Osteocyte (in vitro differentiated cells): ENCODE measurements at regions not wholly inside any gene's neighbourhood (a gene's known extent, or its start where the extent isn't known, plus 50 kb on each side); places are given as distances from the start of the nearest gene placed in this dataset.
"Not testable (repeated sequence)": the region's sequence is repeated elsewhere in the genome, so short reads cannot be mapped to it uniquely, and the experiment has no call there.

ENCODE experiments used
- DNase-seq: peaks from one replicate; pipeline ENCODE4 v3.0.0; 2021; ENCODE audit warnings: mixed read lengths; ENCODE audit not compliant: unreplicated experiment; ENCODE audit errors: extremely low spot score
- H3K27ac Mint-ChIP-seq: one replicate; pipeline ENCODE4 v1.8.0; 2021; ENCODE audit warnings: mild to moderate bottlenecking, mixed read lengths; ENCODE audit not compliant: unreplicated experiment
- H3K27me3 Mint-ChIP-seq: one replicate; pipeline ENCODE4 v1.8.0; 2021; ENCODE audit warnings: mixed read lengths; ENCODE audit not compliant: unreplicated experiment
- H3K36me3 Mint-ChIP-seq: one replicate; pipeline ENCODE4 v1.8.0; 2021; ENCODE audit warnings: mixed read lengths; ENCODE audit not compliant: unreplicated experiment
- H3K4me1 Mint-ChIP-seq: one replicate; pipeline ENCODE4 v1.8.0; 2021; ENCODE audit warnings: mixed read lengths; ENCODE audit not compliant: unreplicated experiment
- H3K4me3 Mint-ChIP-seq: one replicate; pipeline ENCODE4 v1.8.0; 2021; ENCODE audit warnings: mild to moderate bottlenecking, moderate library complexity, mixed read lengths; ENCODE audit not compliant: unreplicated experiment
- H3K9me3 Mint-ChIP-seq: one replicate; pipeline ENCODE4 v1.8.0; 2021; ENCODE audit warnings: mixed read lengths; ENCODE audit not compliant: unreplicated experiment
- TF ChIP-seq, protein P1 (sequence below): fragments of 200-600 bp; sonication (generic); IDR thresholded peaks from 2 replicates; pipeline ENCODE4 v1.5.0; 2021; ENCODE audit warnings: antibody characterized with exemption, mild to moderate bottlenecking, moderate library complexity

DNA sequence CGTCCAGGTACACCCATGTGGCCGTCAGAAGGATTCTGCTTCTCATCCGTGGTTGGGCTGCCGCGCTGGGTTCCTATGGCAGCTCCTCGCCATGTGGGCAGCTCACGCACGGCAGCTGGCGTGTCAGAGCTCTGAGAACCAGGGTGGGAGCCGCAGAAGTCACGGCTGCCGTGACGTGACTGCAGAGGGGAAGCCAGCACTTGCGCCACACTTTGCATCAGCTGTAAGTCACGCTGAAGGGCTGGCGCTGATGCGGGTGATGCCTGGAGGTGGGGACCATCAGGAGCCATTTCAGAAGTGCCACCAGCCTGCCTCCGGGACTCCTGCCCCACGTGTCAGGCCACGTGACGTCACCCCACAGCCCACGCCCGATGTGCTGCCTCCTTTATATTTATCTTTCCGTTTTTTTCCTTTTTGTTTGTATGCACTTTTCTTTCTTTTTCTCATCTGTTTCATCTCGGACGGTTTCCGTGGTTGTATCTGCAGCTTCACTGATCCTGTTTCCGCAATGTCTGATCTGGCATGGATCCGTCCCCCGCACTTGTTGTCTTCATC lies 133.2 kb downstream of the IGLL1 start:
- no peak overlapping the region for H3K4me3 Mint-ChIP-seq
- TF ChIP-seq, protein P1, sequence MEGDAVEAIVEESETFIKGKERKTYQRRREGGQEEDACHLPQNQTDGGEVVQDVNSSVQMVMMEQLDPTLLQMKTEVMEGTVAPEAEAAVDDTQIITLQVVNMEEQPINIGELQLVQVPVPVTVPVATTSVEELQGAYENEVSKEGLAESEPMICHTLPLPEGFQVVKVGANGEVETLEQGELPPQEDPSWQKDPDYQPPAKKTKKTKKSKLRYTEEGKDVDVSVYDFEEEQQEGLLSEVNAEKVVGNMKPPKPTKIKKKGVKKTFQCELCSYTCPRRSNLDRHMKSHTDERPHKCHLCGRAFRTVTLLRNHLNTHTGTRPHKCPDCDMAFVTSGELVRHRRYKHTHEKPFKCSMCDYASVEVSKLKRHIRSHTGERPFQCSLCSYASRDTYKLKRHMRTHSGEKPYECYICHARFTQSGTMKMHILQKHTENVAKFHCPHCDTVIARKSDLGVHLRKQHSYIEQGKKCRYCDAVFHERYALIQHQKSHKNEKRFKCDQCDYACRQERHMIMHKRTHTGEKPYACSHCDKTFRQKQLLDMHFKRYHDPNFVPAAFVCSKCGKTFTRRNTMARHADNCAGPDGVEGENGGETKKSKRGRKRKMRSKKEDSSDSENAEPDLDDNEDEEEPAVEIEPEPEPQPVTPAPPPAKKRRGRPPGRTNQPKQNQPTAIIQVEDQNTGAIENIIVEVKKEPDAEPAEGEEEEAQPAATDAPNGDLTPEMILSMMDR: no peak
- no peak for DNase-seq
- H3K4me1 Mint-ChIP-seq: no peaks in the 10 kb centered on the region
- H3K27me3 Mint-ChIP-seq: peaks cover 7% of the 10 kb centered on the region
- peaks cover 14% of the 10 kb centered on the region for H3K9me3 Mint-ChIP-seq
- H3K27ac Mint-ChIP-seq: no peak overlapping the region
- peaks cover 2% of the 10 kb centered on the region for H3K36me3 Mint-ChIP-seq

DNA sequence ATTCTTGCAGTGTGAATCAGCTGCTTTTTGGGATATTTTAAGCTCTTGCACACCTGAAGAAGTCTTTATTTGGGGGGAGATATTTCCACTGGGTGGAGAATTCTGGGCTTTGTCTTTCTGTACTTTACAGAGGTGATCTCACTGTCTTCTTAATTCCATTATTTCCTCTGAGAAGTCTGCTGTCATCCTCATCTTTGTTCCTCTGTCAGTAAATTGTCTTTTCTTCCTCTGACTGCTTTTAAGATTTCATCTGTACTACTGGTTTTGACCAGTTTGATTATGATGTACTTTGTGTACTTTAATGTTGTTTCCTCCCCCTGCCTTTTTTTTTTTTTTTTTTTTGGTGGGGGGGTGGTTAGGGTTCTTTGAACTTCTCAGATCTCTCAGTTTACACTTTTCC lies 133.9 kb downstream of the IGLL1 start:
- H3K36me3 Mint-ChIP-seq, H3K4me3 Mint-ChIP-seq: not testable (repeated sequence)

DNA sequence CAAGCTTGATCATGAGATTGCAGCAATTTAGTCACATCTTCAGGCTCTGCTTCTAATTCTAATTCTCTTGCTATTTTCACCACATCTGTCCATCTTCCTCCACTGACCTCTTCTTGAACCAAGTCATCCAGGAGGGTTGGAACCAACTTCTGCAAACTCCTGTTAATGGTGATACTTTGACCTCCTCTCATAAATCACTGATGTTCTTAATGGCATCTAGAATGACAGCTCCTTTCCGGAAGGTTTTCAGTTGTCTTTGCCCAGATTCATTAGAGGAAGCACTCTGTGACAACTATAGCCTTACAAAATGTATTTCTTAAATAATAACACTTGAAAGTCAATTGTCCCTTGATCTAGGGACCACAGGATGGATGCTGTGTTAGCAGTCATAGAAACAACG lies 136.2 kb downstream of the IGLL1 start:
- H3K4me3 Mint-ChIP-seq, DNase-seq, H3K4me1 Mint-ChIP-seq, H3K36me3 Mint-ChIP-seq, H3K27ac Mint-ChIP-seq: not testable (repeated sequence)
- peaks cover 14% of the 10 kb centered on the region for H3K9me3 Mint-ChIP-seq
- H3K27me3 Mint-ChIP-seq: peaks cover 17% of the 10 kb centered on the region

More for the DNA sequence above, 133.9 kb downstream of the IGLL1 start:
- H3K4me1 Mint-ChIP-seq, DNase-seq, H3K27ac Mint-ChIP-seq: not testable (repeated sequence)
- H3K27me3 Mint-ChIP-seq: peaks cover 11% of the 10 kb centered on the region
- H3K9me3 Mint-ChIP-seq: peaks cover 14% of the 10 kb centered on the region

DNA sequence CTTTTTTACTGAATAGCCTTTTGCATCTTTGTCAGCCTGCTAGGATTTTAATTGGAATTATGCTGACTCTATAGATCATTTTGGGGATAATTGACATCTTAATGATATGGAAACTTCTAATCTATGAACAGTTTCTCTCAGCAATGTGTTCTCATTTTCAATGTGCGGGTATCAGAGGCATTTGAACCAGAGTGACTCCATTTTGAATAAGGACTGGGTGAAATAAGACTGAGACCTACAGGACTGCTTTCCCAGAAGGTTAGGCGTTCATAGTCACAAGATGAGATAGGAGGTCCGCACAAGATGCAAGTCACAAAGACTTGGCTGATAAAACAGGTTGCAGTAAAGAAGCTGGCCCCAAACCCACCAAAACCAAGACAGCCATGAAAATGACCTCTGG lies 140.5 kb downstream of the IGLL1 start:
- H3K4me1 Mint-ChIP-seq, H3K27ac Mint-ChIP-seq, H3K36me3 Mint-ChIP-seq, H3K4me3 Mint-ChIP-seq, H3K9me3 Mint-ChIP-seq, DNase-seq: not testable (repeated sequence)
- H3K27me3 Mint-ChIP-seq: peaks cover 21% of the 10 kb centered on the region

DNA sequence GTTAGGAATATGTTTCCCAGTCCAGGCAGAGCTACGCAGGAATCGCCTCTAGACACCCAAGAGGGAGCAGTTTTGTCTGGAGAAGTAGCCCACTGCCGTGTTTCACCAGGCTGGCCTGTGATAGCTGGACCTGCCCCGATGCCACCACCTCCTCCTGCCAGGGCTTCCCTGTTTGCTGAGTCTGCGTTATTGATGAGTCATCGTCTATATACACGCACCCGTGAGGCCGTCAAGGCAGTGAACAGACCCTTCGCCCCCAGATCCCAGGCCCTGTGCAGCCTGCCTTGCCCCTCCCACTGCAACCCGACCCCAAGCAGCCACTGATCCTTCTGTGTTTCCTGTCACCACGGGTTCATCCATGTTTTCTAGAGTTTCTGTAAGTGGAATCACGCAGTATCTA lies 141.9 kb downstream of the IGLL1 start:
- Mint-ChIP-seq H3K9me3 (no peaks in the 10 kb centered on the region), H3K4me1 (peaks cover 3% of the 10 kb centered on the region), H3K36me3 (no peaks in the 10 kb centered on the region), H3K27me3 (peaks cover 21% of the 10 kb centered on the region), H3K27ac (no peak overlapping the region), H3K4me3 (no peak overlapping the region)
- no peak for DNase-seq
- TF ChIP-seq, protein P1: no peak

DNA sequence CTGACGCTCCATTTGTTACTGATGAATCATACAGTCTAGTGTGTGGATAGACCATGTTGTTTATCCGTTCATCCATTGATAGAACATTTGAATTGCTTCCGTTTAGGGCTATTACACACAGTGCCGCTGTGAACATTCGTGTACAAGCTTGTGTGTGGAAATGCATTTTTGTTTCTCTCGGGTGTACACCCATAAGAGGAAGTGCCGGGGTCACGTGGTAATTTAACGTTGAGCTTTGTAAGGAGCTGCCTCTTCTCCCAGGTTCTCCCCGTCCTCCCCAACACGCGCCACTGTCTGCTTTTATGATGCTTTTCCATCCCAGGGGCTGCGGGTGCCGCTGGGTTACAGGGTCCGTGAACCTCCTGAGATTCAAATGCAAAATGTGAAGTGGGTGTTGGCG lies 142.3 kb downstream of the IGLL1 start:
- no peak overlapping the region for H3K4me3 Mint-ChIP-seq
- DNase-seq: no peak
- H3K4me1 Mint-ChIP-seq: peaks cover 7% of the 10 kb centered on the region
- TF ChIP-seq, protein P1: no peak
- no peak overlapping the region for H3K27ac Mint-ChIP-seq
- H3K9me3 Mint-ChIP-seq: no peaks in the 10 kb centered on the region
- peaks cover 21% of the 10 kb centered on the region for H3K27me3 Mint-ChIP-seq
- no peaks in the 10 kb centered on the region for H3K36me3 Mint-ChIP-seq

DNA sequence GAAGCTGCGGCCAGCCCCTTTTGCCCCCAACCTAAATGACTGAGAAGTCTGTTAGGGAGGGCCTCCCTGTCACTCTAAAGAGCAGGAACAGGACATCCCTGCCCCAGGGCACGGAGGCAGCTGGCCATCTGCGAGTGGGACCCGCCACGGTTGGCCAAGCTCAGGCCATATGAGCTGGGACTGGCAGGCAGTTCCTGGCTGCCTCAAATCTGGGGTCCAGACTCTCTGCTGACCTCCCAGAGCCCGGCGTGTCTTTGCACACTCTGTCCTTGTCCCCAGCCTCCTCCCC lies 143.0 kb downstream of the IGLL1 start:
- H3K27me3 Mint-ChIP-seq: peaks cover 15% of the 10 kb centered on the region
- not testable (repeated sequence) for DNase-seq, H3K4me3 Mint-ChIP-seq, H3K4me1 Mint-ChIP-seq, H3K9me3 Mint-ChIP-seq, H3K27ac Mint-ChIP-seq, H3K36me3 Mint-ChIP-seq

DNA sequence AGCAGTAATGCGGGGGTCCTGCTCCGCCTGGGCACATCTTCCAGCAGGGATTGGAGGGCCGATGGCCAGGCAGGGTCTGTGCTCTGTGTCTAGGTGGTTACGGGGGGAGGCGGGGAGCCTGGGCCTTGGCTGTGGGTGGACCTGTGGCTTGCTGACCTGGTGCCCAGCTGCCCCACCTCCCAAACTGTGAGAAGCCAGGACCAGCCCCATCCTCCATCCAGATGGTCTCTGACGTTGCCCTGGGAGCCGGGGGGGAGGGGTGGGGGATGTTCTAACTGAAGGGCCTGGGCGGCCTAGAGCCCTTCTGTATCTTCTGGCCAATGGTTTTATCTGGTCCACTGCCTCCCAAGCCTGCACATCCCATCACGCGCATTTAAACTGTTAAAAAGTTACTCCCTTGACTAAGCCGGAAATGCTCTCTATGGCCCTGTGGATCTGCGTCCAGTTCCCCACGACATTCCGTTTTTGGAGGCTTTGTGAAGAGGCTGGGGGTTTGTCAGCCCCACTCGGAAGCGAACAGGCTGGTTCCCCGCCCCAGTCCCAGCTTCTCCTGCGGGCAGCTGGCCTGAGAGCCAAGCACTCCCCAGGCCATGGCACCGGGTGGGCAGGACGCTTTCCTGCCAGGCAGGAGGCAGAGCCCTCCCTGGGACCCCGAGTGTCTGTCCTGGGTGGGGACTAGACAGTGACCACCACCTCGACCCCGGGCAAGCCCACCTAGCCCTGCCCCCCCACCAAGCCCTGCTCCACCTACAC lies 143.6 kb downstream of the IGLL1 start:
- Mint-ChIP-seq H3K27me3 (peaks cover 10% of the 10 kb centered on the region), H3K4me1 (peaks cover 10% of the 10 kb centered on the region)
- not testable (repeated sequence) for H3K4me3 Mint-ChIP-seq, H3K9me3 Mint-ChIP-seq, H3K36me3 Mint-ChIP-seq, H3K27ac Mint-ChIP-seq
- DNase-seq: peak; percentile 62

DNA sequence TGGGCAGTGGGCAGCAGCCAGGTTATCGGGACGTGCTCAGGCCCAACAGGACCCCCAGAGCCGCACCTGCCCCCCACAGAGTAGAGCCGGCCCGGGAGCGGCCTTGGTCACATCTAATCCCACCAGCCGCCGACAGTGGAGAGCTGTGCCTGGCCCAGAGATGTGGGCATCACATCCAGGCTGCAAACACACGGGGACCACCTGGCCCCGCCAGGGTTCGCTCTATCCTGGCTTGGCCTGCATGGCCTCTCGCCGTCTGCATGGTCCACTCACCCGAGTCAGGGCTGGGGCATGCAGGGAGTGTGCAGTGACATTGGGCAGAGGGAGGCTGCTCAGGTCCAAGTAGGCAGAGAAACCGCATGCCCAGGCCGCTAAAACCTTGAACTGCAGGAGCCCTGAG lies 144.9 kb downstream of the IGLL1 start:
- peaks cover 11% of the 10 kb centered on the region for H3K27me3 Mint-ChIP-seq
- H3K4me1 Mint-ChIP-seq: peaks cover 17% of the 10 kb centered on the region
- not testable (repeated sequence) for H3K27ac Mint-ChIP-seq, H3K4me3 Mint-ChIP-seq, H3K36me3 Mint-ChIP-seq, H3K9me3 Mint-ChIP-seq
- peak; percentile 76 for DNase-seq
